ENCODE measurements at regions not wholly inside any gene's neighbourhood (a gene's known extent, or its start where the extent isn't known, plus 50 kb on each side); places are given as distances from the start of the nearest gene placed in this dataset.
"Not testable (repeated sequence)": the region's sequence is repeated elsewhere in the genome, so short reads cannot be mapped to it uniquely, and the experiment has no call there.

- intact Hi-C loops (cut with DNase I) = no loop called here
- no peak for TF ChIP-seq CTCF (IDR thresholded peaks at IDR 0.05)
- H3K27ac ChIP-seq = no peak overlapping the region
- H3K4me1 ChIP-seq = no peaks in the 10 kb centered on the region
- H3K9me3 ChIP-seq = no peaks in the 10 kb centered on the region
- ATAC-seq (no peak), DNase-seq (no peak), FAIRE-seq (no peak)
- WGBS, 2 donors = 76% methylated on average over 4 of the region's 4 CpGs
- H3K4me3 ChIP-seq = no peak overlapping the region
- H3K27me3 ChIP-seq = no peaks in the 10 kb centered on the region
- no peaks in the 10 kb centered on the region for H3K36me3 ChIP-seq
Observed at GRCh38 chr16:64687786-64688185, 434.1 kb downstream of the CDH11 start.

- Histone ChIP-seq H3K27me3 (no peaks in the 10 kb centered on the region), H3K4me1 (no peaks in the 10 kb centered on the region), H3K36me3 (no peaks in the 10 kb centered on the region), H3K4me3 (no peak overlapping the region), H3K9me3 (no peaks in the 10 kb centered on the region), H3K27ac (no peak overlapping the region)
- FAIRE-seq = no peak
- WGBS, 2 donors = 77 to 78% methylated on average over 2 of the region's 2 CpGs
- intact Hi-C loops (cut with DNase I) = no loop called here
- no peak for TF ChIP-seq CTCF (IDR thresholded peaks at IDR 0.05)
- no peak for ATAC-seq
- DNase-seq = no peak
Observed at GRCh38 chr16:64687123-64687522, 434.7 kb downstream of the CDH11 start.

- DNase-seq = no peak
Observed at GRCh38 chr16:64679976-64680690, 441.7 kb downstream of the CDH11 start.

GRCh38 chr16:64669573-64669972 is 452.3 kb downstream of the CDH11 start:
- H3K4me3 ChIP-seq = no peak overlapping the region
- TF ChIP-seq CTCF (IDR thresholded peaks at IDR 0.05) = no peak
- ATAC-seq (no peak), FAIRE-seq (no peak), DNase-seq (no peak)
- WGBS, 2 donors = 80 to 87% methylated on average over 8 of the region's 8 CpGs
- H3K4me1 ChIP-seq = no peaks in the 10 kb centered on the region
- intact Hi-C loops (cut with DNase I) = no loop called here
- no peak overlapping the region for H3K27ac ChIP-seq
- no peaks in the 10 kb centered on the region for H3K36me3 ChIP-seq
- no peaks in the 10 kb centered on the region for H3K27me3 ChIP-seq
- H3K9me3 ChIP-seq = no peaks in the 10 kb centered on the region

More at GRCh38 chr16:64679976-64680690, 441.7 kb downstream of the CDH11 start:
- Histone ChIP-seq H3K27ac (no peak overlapping the region), H3K4me3 (no peak overlapping the region), H3K9me3 (no peaks in the 10 kb centered on the region), H3K4me1 (no peaks in the 10 kb centered on the region), H3K27me3 (no peaks in the 10 kb centered on the region), H3K36me3 (no peaks in the 10 kb centered on the region)
- intact Hi-C loops (cut with DNase I) = no loop called here
- ATAC-seq = no peak
- WGBS, 2 donors = 55 to 67% methylated on average over 4 of the region's 4 CpGs
- no peak for FAIRE-seq
- TF ChIP-seq CTCF (IDR thresholded peaks at IDR 0.05) = no peak

- WGBS, 2 donors = 81 to 85% methylated on average over 3 of the region's 3 CpGs
- no peak for TF ChIP-seq CTCF (IDR thresholded peaks at IDR 0.05)
- FAIRE-seq = no peak
Observed at GRCh38 chr16:64667334-64667877, 454.5 kb downstream of the CDH11 start.

GRCh38 chr16:64662312-64662711 is 459.6 kb downstream of the CDH11 start:
- FAIRE-seq; intact Hi-C loops (cut with DNase I): not testable (repeated sequence)

More at GRCh38 chr16:64667334-64667877, 454.5 kb downstream of the CDH11 start:
- no peaks in the 10 kb centered on the region for H3K27me3 ChIP-seq
- no peak for DNase-seq
- H3K4me3 ChIP-seq = no peak overlapping the region
- no peak for ATAC-seq
- H3K4me1 ChIP-seq = no peaks in the 10 kb centered on the region
- H3K27ac ChIP-seq = no peak overlapping the region
- H3K36me3 ChIP-seq = no peaks in the 10 kb centered on the region
- intact Hi-C loops (cut with DNase I) = no loop called here
- H3K9me3 ChIP-seq = no peaks in the 10 kb centered on the region

More at GRCh38 chr16:64662312-64662711, 459.6 kb downstream of the CDH11 start:
- ATAC-seq, H3K27me3 ChIP-seq, H3K9me3 ChIP-seq, H3K27ac ChIP-seq, H3K4me3 ChIP-seq, H3K4me1 ChIP-seq, DNase-seq, H3K36me3 ChIP-seq: not testable (repeated sequence)

Data from pancreas (tissue), 10 donors.